ENCODE measurements at regions not wholly inside any gene's neighbourhood (a gene's known extent, or its start where the extent isn't known, plus 50 kb on each side); places are given as distances from the start of the nearest gene placed in this dataset.

DNA sequence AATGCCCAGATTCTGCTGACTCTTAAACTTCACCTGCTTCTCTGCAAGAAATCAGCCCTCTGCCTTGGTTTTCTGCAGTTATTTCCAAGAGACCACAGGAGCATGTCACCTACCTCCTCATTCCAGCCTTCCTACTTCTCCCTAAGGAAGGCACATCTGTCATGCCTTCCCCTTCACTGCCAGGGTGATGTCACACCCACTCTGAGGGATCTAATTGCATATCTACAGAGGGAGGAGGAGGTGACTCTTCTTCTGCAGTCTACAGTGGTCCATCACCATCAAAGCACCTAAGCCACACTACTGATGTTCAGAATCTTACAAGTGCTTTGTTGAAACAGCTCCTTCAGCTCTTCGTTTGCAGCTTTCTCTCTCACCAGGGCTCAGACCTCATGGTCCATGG, 275.5 kb downstream of the FGFR2 start:
- in situ Hi-C loops (cut with MboI) (no loop called here), intact Hi-C loops (cut with micrococcal nuclease; ENCODE audit: unreplicated experiment) (no loop called here)
- no peaks in the 10 kb centered on the region for H4K20me1 ChIP-seq (ENCODE audit: control insufficient read depth, insufficient read depth)
- no peaks in the 10 kb centered on the region for H3K27me3 ChIP-seq (replicated peaks in 1 of 2; ENCODE audit: control insufficient read depth in 2 of 2, insufficient read depth in 2 of 2, low read length in 1 of 2)
- H3K9me3 ChIP-seq (replicated peaks; ENCODE audit: control insufficient read depth, insufficient read depth, low read length), result no peaks in the 10 kb centered on the region
- no peak overlapping the region for H2AFZ ChIP-seq (ENCODE audit: control insufficient read depth, low read depth, low read length)
- ATAC-seq (no peak), DNase-seq (ENCODE audit: low read depth, low spot score) (no peak), FAIRE-seq (no peak)
- RAD21 ChIA-PET (ENCODE audit: unreplicated experiment), result no interaction called here
- TF ChIP-seq ZNF274 (IDR thresholded peaks at IDR 0.05; ENCODE audit: insufficient read depth, insufficient read length) (no peak), NBN (IDR thresholded peaks at IDR 0.05) (no peak), MYB (IDR thresholded peaks at IDR 0.05; ENCODE audit: borderline replicate concordance, low read depth, low read length) (no peak), BMI1 (IDR thresholded peaks at IDR 0.05; ENCODE audit: borderline replicate concordance) (no peak), RCOR1 (conservative IDR thresholded peaks at IDR 0.05; ENCODE audit: low read depth, low read length) (no peak), MTA2 (IDR thresholded peaks at IDR 0.05; ENCODE audit: low read depth) (no peak), SMAD5 (IDR thresholded peaks at IDR 0.05; ENCODE audit: low read depth) (no peak)
- WGBS (ENCODE audit: insufficient coverage, insufficient replicate concordance, low lambda C conversion rate, missing lambda C conversion rate), result 0% methylated on average over 1 of the region's 1 CpG
- SMC1A ChIA-PET (ENCODE audit: uncharacterized antibody, unreplicated experiment), result no interaction called here
- no peak overlapping the region for H3K27ac ChIP-seq (ENCODE audit: control insufficient read depth, insufficient read depth)
- H3K4me3 ChIP-seq, result no peak overlapping the region
- no peaks in the 10 kb centered on the region for H3K36me3 ChIP-seq (ENCODE audit: control insufficient read depth in 2 of 2, insufficient read depth in 2 of 2, low read length in 1 of 2)
- CTCF ChIA-PET, result interaction anchor here (0.6 kb wide), 1 partner anchor 61 kb away, joined by 3 read pairs; no protein-coding TSS in a partner anchor
- H3K79me2 ChIP-seq (ENCODE audit: control insufficient read depth, insufficient read depth, low read length), result no peaks in the 10 kb centered on the region
- H3K9ac ChIP-seq (ENCODE audit: control insufficient read depth, insufficient read depth, low read length), result no peak overlapping the region
- no peak overlapping the region for H3K4me2 ChIP-seq (ENCODE audit: control insufficient read depth, insufficient read depth)
- POLR2A ChIA-PET, result no interaction called here
- no TSS peak for BruUV-seq (replicated peaks)
- no peaks in the 10 kb centered on the region for H3K4me1 ChIP-seq (ENCODE audit: control insufficient read depth, insufficient read depth, low read length)

DNA sequence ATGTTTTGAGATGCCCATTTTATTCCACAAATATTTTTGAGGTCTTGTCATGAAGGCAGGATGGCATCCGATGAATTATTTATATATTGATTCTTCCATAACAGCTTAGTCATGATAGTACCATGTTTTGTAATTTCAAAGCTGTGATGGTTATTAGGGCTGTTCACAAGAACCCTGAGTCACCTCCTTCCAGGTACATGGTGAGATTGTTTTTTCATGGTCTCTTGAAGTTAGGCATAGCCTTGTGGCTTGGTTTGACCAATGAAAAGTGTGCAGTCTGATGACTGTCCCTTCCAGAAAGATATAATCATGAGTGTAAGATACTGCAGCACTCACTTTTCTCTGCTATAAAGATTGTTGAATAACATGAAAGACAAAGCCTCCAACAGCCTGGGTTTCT, 274.8 kb downstream of the FGFR2 start:
- Histone ChIP-seq H4K20me1 (ENCODE audit: control insufficient read depth, insufficient read depth) (no peaks in the 10 kb centered on the region), H3K79me2 (ENCODE audit: control insufficient read depth, insufficient read depth, low read length) (no peaks in the 10 kb centered on the region), H3K9me3 (replicated peaks; ENCODE audit: control insufficient read depth, insufficient read depth, low read length) (no peaks in the 10 kb centered on the region), H3K4me3 (no peak overlapping the region), H3K4me2 (ENCODE audit: control insufficient read depth, insufficient read depth) (no peak overlapping the region), H3K27ac (ENCODE audit: control insufficient read depth, insufficient read depth) (no peak overlapping the region), H3K27me3 (replicated peaks in 1 of 2; ENCODE audit: control insufficient read depth in 2 of 2, insufficient read depth in 2 of 2, low read length in 1 of 2) (no peaks in the 10 kb centered on the region), H3K4me1 (ENCODE audit: control insufficient read depth, insufficient read depth, low read length) (no peaks in the 10 kb centered on the region), H3K36me3 (ENCODE audit: control insufficient read depth in 2 of 2, insufficient read depth in 2 of 2, low read length in 1 of 2) (no peaks in the 10 kb centered on the region), H3K9ac (ENCODE audit: control insufficient read depth, insufficient read depth, low read length) (no peak overlapping the region), H2AFZ (ENCODE audit: control insufficient read depth, low read depth, low read length) (no peak overlapping the region)
- intact Hi-C loops (cut with micrococcal nuclease; ENCODE audit: unreplicated experiment), result no loop called here
- ChIA-PET CTCF (no interaction called here), RAD21 (ENCODE audit: unreplicated experiment) (no interaction called here), SMC1A (ENCODE audit: uncharacterized antibody, unreplicated experiment) (no interaction called here), POLR2A (no interaction called here)
- FAIRE-seq (no peak), DNase-seq (ENCODE audit: low read depth, low spot score) (no peak), ATAC-seq (no peak)
- BruUV-seq (replicated peaks), result no TSS peak
- in situ Hi-C loops (cut with MboI), result no loop called here
- WGBS (ENCODE audit: insufficient coverage, insufficient replicate concordance, low lambda C conversion rate, missing lambda C conversion rate), result 22% methylated on average over 1 of the region's 1 CpG
- TF ChIP-seq ZBED1 (IDR thresholded peaks at IDR 0.05; ENCODE audit: borderline replicate concordance) (no peak), FOS (IDR thresholded peaks at IDR 0.05; ENCODE audit: borderline replicate concordance, extremely low read depth, insufficient read length) (no peak), IKZF1 (conservative IDR thresholded peaks at IDR 0.05) (no peak), STAT1 (conservative IDR thresholded peaks at IDR 0.05) (no peak), CHD2 (IDR thresholded peaks at IDR 0.05; ENCODE audit: borderline replicate concordance, low read depth, low read length) (no peak), SREBF1 (IDR thresholded peaks at IDR 0.05; ENCODE audit: low read length) (no peak), RFX5 (IDR thresholded peaks at IDR 0.05; ENCODE audit: low read depth, low read length) (no peak)
- TF ChIP-seq, protein P1, sequence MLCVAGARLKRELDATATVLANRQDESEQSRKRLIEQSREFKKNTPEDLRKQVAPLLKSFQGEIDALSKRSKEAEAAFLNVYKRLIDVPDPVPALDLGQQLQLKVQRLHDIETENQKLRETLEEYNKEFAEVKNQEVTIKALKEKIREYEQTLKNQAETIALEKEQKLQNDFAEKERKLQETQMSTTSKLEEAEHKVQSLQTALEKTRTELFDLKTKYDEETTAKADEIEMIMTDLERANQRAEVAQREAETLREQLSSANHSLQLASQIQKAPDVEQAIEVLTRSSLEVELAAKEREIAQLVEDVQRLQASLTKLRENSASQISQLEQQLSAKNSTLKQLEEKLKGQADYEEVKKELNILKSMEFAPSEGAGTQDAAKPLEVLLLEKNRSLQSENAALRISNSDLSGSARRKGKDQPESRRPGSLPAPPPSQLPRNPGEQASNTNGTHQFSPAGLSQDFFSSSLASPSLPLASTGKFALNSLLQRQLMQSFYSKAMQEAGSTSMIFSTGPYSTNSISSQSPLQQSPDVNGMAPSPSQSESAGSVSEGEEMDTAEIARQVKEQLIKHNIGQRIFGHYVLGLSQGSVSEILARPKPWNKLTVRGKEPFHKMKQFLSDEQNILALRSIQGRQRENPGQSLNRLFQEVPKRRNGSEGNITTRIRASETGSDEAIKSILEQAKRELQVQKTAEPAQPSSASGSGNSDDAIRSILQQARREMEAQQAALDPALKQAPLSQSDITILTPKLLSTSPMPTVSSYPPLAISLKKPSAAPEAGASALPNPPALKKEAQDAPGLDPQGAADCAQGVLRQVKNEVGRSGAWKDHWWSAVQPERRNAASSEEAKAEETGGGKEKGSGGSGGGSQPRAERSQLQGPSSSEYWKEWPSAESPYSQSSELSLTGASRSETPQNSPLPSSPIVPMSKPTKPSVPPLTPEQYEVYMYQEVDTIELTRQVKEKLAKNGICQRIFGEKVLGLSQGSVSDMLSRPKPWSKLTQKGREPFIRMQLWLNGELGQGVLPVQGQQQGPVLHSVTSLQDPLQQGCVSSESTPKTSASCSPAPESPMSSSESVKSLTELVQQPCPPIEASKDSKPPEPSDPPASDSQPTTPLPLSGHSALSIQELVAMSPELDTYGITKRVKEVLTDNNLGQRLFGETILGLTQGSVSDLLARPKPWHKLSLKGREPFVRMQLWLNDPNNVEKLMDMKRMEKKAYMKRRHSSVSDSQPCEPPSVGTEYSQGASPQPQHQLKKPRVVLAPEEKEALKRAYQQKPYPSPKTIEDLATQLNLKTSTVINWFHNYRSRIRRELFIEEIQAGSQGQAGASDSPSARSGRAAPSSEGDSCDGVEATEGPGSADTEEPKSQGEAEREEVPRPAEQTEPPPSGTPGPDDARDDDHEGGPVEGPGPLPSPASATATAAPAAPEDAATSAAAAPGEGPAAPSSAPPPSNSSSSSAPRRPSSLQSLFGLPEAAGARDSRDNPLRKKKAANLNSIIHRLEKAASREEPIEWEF (IDR thresholded peaks at IDR 0.05; ENCODE audit: insufficient replicate concordance, low read depth, low read length), result no peak
- TF ChIP-seq, protein P2, sequence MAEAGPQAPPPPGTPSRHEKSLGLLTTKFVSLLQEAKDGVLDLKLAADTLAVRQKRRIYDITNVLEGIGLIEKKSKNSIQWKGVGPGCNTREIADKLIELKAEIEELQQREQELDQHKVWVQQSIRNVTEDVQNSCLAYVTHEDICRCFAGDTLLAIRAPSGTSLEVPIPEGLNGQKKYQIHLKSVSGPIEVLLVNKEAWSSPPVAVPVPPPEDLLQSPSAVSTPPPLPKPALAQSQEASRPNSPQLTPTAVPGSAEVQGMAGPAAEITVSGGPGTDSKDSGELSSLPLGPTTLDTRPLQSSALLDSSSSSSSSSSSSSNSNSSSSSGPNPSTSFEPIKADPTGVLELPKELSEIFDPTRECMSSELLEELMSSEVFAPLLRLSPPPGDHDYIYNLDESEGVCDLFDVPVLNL (IDR thresholded peaks at IDR 0.05; ENCODE audit: low read depth, low read length), result no peak

Data from GM12878 (cell line).